Ramos (cell line): ENCODE measurements at regions not wholly inside any gene's neighbourhood (a gene's known extent, or its start where the extent isn't known, plus 50 kb on each side); places are given as distances from the start of the nearest gene placed in this dataset.

ENCODE experiments used
- in situ Hi-C: fragments of 300-500 bp; cut with MboI; formaldehyde crosslinking; loops from one replicate; pipeline ENCODE4 v1.14.3; 2022; ENCODE audit warnings: low sequenced_read_pairs; ENCODE audit not compliant: unreplicated experiment

GRCh38 chr10:9682802-9683201, 1334.9 kb upstream of the CELF2 start:
- in situ Hi-C loops, result no loop called here

- in situ Hi-C loops, result no loop called here
These were observed 1333.5 kb upstream of the CELF2 start for GRCh38 chr10:9684186-9684585.

GRCh38 chr10:9685596-9685995, 1332.1 kb upstream of the CELF2 start:
- in situ Hi-C loops, result no loop called here

GRCh38 chr10:9688711-9689110, 1329.0 kb upstream of the CELF2 start:
- in situ Hi-C loops, result no loop called here

- in situ Hi-C loops, result no loop called here
These were observed 1310.5 kb upstream of the CELF2 start for GRCh38 chr10:9707216-9707615.

GRCh38 chr10:9709849-9710248, 1307.8 kb upstream of the CELF2 start:
- in situ Hi-C loops, result no loop called here

GRCh38 chr10:9712393-9712792, 1305.3 kb upstream of the CELF2 start:
- in situ Hi-C loops, result no loop called here

GRCh38 chr10:9719246-9719645, 1298.4 kb upstream of the CELF2 start:
- in situ Hi-C loops, result no loop called here

GRCh38 chr10:9733766-9734165, 1283.9 kb upstream of the CELF2 start:
- in situ Hi-C loops, result no loop called here

GRCh38 chr10:9734218-9734617, 1283.5 kb upstream of the CELF2 start:
- in situ Hi-C loops, result no loop called here

- in situ Hi-C loops, result no loop called here
These were observed 1281.9 kb upstream of the CELF2 start for GRCh38 chr10:9735731-9736130.

- in situ Hi-C loops, result no loop called here
These were observed 1274.0 kb upstream of the CELF2 start for GRCh38 chr10:9743639-9744038.

GRCh38 chr10:9745158-9745557, 1272.5 kb upstream of the CELF2 start:
- in situ Hi-C loops, result no loop called here

- in situ Hi-C loops, result no loop called here
These were observed 1260.5 kb upstream of the CELF2 start for GRCh38 chr10:9757176-9757575.

- in situ Hi-C loops, result no loop called here
These were observed 1258.1 kb upstream of the CELF2 start for GRCh38 chr10:9759596-9759995.

- in situ Hi-C loops, result no loop called here
These were observed 1254.6 kb upstream of the CELF2 start for GRCh38 chr10:9762966-9763656.

GRCh38 chr10:9766762-9767161, 1250.9 kb upstream of the CELF2 start:
- in situ Hi-C loops, result no loop called here

- in situ Hi-C loops, result no loop called here
These were observed 1236.0 kb upstream of the CELF2 start for GRCh38 chr10:9781666-9782065.

- in situ Hi-C loops, result no loop called here
These were observed 1231.6 kb upstream of the CELF2 start for GRCh38 chr10:9786101-9786500.

GRCh38 chr10:9786576-9786975, 1231.1 kb upstream of the CELF2 start:
- in situ Hi-C loops, result no loop called here

- in situ Hi-C loops, result no loop called here
These were observed 1227.7 kb upstream of the CELF2 start for GRCh38 chr10:9789996-9790395.

- in situ Hi-C loops, result no loop called here
These were observed 1225.5 kb upstream of the CELF2 start for GRCh38 chr10:9792181-9792580.

GRCh38 chr10:9796564-9796963, 1221.1 kb upstream of the CELF2 start:
- in situ Hi-C loops, result no loop called here
